SU-DHL-6 (cell line): ENCODE measurements at regions not wholly inside any gene's neighbourhood (a gene's known extent, or its start where the extent isn't known, plus 50 kb on each side); places are given as distances from the start of the nearest gene placed in this dataset.

Experiments
- CTCF ChIP-seq: fragments of 200-600 bp; sonication (generic); IDR thresholded peaks from one replicate; pipeline ENCODE4 v1.5.1; 2017; ENCODE audit warnings: antibody characterized with exemption, mild to moderate bottlenecking, low read length, moderate library complexity; ENCODE audit not compliant: insufficient read depth, poor library complexity, severe bottlenecking
- EZH2phosphoT487 ChIP-seq: fragments of 200-600 bp; sonication (generic), shearing (Covaris generic); conservative IDR thresholded peaks from 2 replicates; pipeline ENCODE4 v1.6.1; 2018; ENCODE audit warnings: mild to moderate bottlenecking, antibody characterized with exemption, low read length, moderate library complexity, mixed read lengths

- no peak for TF ChIP-seq CTCF
- TF ChIP-seq EZH2phosphoT487, result no peak
Measured at GRCh38 chr12:63382930-63383329, 231.9 kb upstream of the AVPR1A start.
